ENCODE measurements at regions not wholly inside any gene's neighbourhood (a gene's known extent, or its start where the extent isn't known, plus 50 kb on each side); places are given as distances from the start of the nearest gene placed in this dataset.

GRCh38 chr13:84366506-84366905, 484.2 kb upstream of the SLITRK1 start:
- 89 to 91% methylated on average over 2 of the region's 2 CpGs for WGBS, 2 donors
- no peaks in the 10 kb centered on the region for H3K36me3 ChIP-seq
- H3K9me3 ChIP-seq: no peaks in the 10 kb centered on the region
- no peak overlapping the region for H3K27ac ChIP-seq
- intact Hi-C loops (cut with DNase I): no loop called here
- no peak for DNase-seq
- H3K4me3 ChIP-seq (replicated peaks in 1 of 3): no peak overlapping the region
- H3K27me3 ChIP-seq: no peaks in the 10 kb centered on the region
- TF ChIP-seq CTCF (IDR thresholded peaks at IDR 0.05) (no peak), POLR2A (IDR thresholded peaks at IDR 0.05) (no peak)
- H3K4me1 ChIP-seq: no peaks in the 10 kb centered on the region

GRCh38 chr13:84362777-84363176, 480.5 kb upstream of the SLITRK1 start:
- WGBS, 2 donors: 65 to 68% methylated on average over 3 of the region's 3 CpGs
- intact Hi-C loops (cut with DNase I): no loop called here

GRCh38 chr13:84360822-84361221, 478.5 kb upstream of the SLITRK1 start:
- Histone ChIP-seq H3K36me3 (no peaks in the 10 kb centered on the region), H3K27ac (no peak overlapping the region), H3K4me1 (no peaks in the 10 kb centered on the region), H3K9me3 (no peaks in the 10 kb centered on the region), H3K27me3 (no peaks in the 10 kb centered on the region), H3K4me3 (replicated peaks in 1 of 3) (no peak overlapping the region)
- intact Hi-C loops (cut with DNase I): no loop called here
- no peak for DNase-seq
- TF ChIP-seq CTCF (IDR thresholded peaks at IDR 0.05) (no peak), POLR2A (IDR thresholded peaks at IDR 0.05) (no peak)
- WGBS, 2 donors: 95 to 97% methylated on average over 4 of the region's 4 CpGs

More at GRCh38 chr13:84362777-84363176, 480.5 kb upstream of the SLITRK1 start:
- no peaks in the 10 kb centered on the region for H3K9me3 ChIP-seq
- no peaks in the 10 kb centered on the region for H3K36me3 ChIP-seq
- H3K27ac ChIP-seq: no peak overlapping the region
- H3K4me3 ChIP-seq (replicated peaks in 1 of 3): no peak overlapping the region
- no peaks in the 10 kb centered on the region for H3K4me1 ChIP-seq
- no peak for TF ChIP-seq CTCF (IDR thresholded peaks at IDR 0.05)
- TF ChIP-seq POLR2A (IDR thresholded peaks at IDR 0.05): no peak
- H3K27me3 ChIP-seq: no peaks in the 10 kb centered on the region
- no peak for DNase-seq

- no peaks in the 10 kb centered on the region for H3K9me3 ChIP-seq
- no peaks in the 10 kb centered on the region for H3K27me3 ChIP-seq
- intact Hi-C loops (cut with DNase I): no loop called here
- no peaks in the 10 kb centered on the region for H3K36me3 ChIP-seq
- H3K4me1 ChIP-seq: no peaks in the 10 kb centered on the region
- no peak overlapping the region for H3K27ac ChIP-seq
- 93 to 97% methylated on average over 4 of the region's 4 CpGs for WGBS, 2 donors
- no peak for TF ChIP-seq POLR2A (IDR thresholded peaks at IDR 0.05)
- TF ChIP-seq CTCF (IDR thresholded peaks at IDR 0.05): no peak
- no peak for DNase-seq
- no peak overlapping the region for H3K4me3 ChIP-seq (replicated peaks in 1 of 3)
Observed at GRCh38 chr13:84358601-84359000, 476.3 kb upstream of the SLITRK1 start.

- TF ChIP-seq CTCF (IDR thresholded peaks at IDR 0.05): no peak
- TF ChIP-seq POLR2A (IDR thresholded peaks at IDR 0.05): no peak
- intact Hi-C loops (cut with DNase I): no loop called here
Observed at GRCh38 chr13:84352946-84353345, 470.7 kb upstream of the SLITRK1 start.

More at GRCh38 chr13:84352946-84353345, 470.7 kb upstream of the SLITRK1 start:
- DNase-seq: no peak
- Histone ChIP-seq H3K27me3 (no peaks in the 10 kb centered on the region), H3K4me1 (no peaks in the 10 kb centered on the region), H3K9me3 (no peaks in the 10 kb centered on the region), H3K4me3 (replicated peaks in 1 of 3) (no peak overlapping the region), H3K36me3 (no peaks in the 10 kb centered on the region), H3K27ac (no peak overlapping the region)
